HG03045 (cell line): ENCODE measurements at regions not wholly inside any gene's neighbourhood (a gene's known extent, or its start where the extent isn't known, plus 50 kb on each side); places are given as distances from the start of the nearest gene placed in this dataset.

ENCODE experiments used
- ATAC-seq: cut with Tn5 transposase; IDR thresholded peaks from one replicate; pipeline ENCODE4 v1.9.1; 2021; ENCODE audit warnings: mild to moderate bottlenecking, moderate library complexity; ENCODE audit not compliant: unreplicated experiment

DNA sequence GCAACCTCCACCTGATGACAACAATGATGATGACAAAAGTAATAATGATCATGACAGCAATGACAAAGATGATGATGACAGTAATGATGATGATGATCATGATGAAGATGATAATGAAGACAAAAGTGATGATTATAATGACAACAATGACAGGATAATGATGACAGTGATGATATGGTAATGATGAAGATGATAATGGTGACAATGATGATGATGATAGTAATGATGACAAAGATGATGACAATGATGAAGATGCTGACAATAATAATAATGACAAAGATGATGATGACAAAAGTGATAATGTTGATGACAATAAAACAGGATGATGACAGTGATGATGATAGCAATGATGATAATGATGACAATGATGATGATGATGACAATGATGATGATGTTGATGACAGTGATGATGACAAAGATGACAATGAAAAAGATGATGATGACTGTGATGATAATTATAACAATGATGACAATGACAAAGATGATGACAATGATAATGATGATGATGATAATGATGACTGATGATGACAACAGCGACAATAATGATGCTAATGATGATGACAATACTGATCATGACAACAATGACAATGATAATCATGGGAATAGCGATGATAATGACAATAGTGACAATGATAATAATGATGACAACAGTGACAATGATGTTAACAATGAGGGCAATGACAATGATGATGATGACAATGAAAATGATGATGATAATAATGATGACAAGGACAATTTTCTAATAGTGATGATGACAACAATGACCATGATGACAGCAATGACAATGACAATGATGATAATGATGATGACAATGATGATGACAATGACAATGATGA is 1106.5 kb upstream of the AUTS2 start:
- ATAC-seq, result no peak

DNA sequence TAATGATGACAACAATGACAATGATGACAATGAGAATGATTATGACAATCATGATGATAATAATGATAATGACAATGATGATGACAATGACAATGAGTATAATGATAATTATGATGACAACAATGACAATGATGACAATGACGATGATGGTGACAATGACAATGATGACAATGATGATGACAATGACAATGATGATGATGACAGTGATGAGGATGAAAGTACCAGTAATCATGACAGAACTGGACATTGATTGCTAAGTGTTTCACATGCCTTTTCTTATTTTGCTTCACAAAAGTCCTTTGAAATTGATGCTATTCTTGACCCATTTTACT is 1106.0 kb upstream of the AUTS2 start:
- ATAC-seq, result no peak

DNA sequence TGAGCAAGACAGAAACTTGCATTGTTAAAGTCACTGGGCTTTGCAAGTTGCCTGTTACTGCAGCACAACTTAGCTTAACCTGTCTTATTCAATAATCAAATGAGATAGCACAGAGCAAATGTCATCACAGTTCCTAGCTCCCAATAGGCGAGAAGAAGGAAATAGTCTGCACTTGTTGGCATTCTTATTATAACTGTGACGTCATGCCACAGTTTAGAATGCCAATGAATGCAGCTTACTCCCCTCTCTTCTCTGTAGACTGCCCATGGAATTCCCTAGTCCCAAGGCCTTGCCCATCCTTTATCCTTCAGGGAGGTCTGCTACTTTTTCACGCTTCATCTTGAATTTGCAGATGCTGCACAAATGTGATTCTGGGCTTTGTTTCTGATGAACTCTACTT is 1094.9 kb upstream of the AUTS2 start:
- ATAC-seq, result no peak

DNA sequence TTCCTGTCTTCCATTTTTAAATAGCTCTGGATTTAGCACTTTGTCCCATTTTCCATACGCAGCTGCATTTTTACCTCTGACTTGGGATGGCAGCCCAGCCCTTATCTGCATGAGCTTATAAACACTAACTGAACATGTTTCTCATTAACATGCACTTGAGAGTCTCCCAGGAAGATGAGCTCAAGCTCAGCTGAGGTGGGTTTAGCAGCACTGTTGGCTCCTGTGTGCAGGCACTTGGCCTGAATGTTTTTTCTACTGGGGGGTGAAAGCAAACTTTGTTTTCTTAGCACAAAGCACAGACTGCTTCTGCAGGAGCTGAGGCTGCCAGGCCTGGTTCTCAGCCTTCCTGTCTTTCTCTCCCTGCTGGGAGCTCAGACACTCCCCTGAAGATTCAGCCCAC is 1093.6 kb upstream of the AUTS2 start:
- ATAC-seq, result no peak

DNA sequence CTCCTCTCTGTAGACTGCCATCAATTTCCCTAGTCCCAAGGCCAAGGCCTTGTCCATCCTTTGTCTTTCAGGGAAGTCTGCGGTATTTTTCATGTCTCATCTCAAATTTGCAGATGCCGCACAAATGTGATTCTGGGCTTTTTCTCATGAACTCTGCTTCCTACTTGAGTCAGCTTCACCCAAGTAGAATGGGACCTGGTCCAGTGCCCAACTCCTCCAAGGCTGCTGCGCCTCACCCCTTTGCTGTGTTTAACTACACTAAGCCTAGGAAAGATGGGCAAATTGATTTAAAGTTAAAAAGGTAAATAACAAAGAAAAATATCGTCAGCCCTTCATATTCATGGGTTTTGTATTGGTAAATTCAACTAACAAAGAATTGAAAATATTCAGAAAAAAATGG is 1092.6 kb upstream of the AUTS2 start:
- ATAC-seq, result no peak

DNA sequence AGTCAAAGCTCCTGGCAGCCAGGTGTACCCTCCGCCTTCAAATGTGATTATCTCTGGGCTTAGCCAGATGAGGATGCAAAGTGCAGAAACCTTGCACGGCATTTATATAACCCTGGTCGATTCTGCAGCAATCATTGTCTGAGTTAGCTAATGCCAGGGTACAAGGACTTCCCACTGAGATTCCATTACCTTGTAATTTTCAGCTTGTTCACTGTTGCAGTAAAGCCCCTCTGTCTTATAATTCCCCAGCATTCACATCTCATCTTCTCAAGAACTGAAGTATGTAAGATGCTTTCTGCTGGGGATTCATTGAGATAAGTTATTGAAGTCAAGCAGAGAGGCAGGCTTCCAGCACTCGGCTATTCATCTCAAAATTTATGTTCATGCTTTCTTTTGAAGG is 1090.6 kb upstream of the AUTS2 start:
- ATAC-seq, result no peak

DNA sequence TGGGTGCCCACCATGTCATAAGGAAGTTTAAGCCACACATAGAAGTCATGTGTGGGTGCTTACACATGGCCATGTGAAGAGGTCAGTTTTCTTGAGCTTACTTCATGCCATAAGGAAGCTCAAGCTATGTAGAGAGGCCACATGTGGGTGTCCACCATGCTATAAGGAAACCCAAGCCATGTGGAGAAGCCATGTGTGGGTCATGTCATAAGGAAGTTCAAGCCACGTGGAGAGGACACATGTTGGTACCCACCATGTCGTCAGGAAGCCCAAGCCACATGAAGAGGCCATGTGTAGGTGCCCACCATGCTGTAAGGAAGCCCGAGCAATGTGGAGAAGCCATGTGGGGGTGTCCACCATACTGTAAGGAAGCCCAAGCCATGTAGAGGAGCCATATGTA is 1089.2 kb upstream of the AUTS2 start:
- ATAC-seq, result no peak

DNA sequence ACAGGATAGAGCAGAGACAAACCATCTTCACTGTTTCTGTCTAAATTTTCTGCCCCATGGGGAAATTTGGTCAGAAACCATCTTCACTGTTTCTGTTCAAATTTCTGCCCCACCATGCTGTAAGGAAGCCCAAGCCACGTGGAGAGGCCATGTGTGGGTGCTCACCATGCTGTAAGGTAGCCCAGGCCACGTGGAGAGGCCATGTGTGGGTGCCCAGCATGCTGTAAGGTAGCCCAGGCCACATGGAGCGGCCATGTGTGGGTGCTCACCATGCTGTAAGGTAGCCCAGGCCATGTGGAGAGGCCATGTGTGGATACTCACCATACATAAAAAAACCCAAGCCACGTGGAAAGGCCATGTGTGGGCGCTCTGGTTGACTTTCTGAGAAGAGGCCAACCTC is 1088.7 kb upstream of the AUTS2 start:
- no peak for ATAC-seq

DNA sequence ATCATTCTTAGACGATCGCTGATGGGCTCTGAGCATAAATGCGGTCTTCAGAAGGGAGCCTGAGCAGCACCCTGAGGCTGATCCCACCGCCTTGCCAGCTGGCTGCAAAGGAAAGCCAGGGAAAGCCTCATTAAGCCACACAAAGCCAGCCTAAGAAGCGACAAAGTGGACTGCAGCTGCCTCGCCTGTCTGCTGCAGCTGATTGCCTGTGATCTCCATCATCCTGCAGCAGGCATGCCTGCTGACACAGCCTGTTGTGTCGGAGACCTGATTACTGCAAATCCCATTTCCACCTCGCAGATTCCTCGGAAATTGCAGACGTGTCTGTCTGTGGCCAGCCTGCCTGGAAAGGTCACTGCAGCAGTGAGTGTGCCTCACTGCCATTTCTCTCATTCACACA is 1087.0 kb upstream of the AUTS2 start:
- no peak for ATAC-seq

DNA sequence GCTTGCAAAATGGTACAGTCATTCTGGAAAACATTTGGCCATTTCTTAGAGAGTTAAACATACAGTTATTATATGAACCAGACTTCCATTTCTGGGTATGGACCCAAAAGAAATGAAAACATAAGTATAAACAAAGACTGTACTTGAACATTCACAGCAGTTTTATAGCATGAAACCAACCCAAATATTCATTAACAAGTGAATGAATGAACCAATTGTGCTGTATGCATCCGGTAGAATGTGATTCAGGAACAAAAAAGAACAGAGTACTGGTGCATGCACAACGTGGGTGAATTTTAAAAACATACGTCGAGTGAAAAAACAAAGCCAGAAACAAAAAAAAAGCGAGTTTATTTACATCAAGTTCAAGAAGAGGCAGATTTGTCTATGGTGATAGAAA is 1085.8 kb upstream of the AUTS2 start:
- ATAC-seq, result no peak

DNA sequence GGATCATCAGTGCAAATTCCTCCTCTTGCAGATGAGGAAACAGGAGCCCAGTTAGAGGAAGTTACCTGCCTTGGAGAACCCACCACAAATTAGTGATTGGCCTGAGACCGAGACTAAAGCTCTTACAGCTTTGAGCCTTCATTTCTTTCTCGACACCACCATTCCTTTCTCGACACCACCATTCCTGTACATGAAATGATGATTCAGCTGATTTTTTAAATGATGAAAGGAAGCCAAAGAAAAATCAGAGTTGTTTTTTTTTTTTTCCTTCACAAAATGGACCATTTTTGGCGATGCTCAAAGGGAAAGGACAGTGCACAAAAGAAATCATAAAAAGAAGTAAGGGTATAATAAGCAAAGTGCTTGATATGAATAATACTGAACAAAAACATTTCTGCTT is 1080.2 kb upstream of the AUTS2 start:
- no peak for ATAC-seq

DNA sequence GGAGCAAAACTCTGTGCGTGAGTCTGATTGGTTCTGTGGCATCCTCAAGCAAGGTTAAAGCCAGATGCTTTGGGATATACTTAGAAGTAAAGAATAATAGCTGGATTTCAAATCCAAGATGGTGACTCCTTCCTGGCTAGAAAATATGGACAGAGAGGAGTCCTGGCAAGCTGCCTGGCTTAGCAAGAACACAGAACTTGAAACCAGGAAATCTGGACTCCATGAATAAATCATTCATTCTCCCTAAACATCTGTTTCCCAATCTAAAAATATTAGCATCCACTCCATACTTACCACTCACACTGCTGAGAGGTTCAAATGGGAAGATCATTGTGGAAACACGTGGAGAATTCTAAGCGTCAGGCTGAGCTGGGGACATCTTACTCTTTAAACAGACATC is 1074.1 kb upstream of the AUTS2 start:
- no peak for ATAC-seq

DNA sequence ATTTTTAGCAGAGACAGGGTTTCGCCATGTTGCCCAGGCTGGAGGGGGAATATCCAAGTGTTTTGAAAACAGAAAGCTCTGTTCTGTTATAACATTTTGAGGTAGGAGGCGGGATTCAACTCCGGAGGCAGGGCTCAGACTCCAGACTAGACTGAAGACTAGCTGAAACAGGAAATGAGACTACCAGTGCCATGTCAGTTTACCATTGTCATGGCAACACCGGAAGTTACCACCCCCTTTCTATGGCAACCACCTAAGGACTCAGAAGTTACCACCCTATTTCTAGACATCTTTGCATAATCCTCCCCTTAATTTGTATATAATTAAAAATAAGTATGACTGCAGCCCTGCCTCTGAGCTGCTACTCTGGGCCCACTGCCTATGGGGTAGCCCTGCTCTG is 1069.1 kb upstream of the AUTS2 start:
- ATAC-seq, result no peak

DNA sequence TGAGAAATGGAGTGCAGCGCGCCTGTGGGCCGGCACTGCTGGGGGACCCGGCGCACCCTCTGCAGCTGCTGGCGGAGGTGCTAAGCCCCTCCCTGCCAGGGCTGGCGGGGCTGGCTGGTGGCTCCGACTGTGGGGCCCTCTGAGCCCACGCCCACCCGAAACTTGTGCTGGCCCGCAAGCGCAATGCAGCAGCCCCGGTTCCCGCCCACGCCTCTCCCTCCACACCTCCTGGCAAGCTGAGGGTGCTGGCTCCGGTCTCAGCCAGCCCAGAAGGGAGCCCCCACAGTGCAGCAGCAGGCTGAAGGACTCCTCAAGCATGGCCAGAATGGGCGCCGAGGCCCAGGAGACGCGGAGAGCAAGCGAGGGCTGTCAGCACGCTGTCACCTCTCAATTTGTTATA is 1063.0 kb upstream of the AUTS2 start:
- no peak for ATAC-seq

DNA sequence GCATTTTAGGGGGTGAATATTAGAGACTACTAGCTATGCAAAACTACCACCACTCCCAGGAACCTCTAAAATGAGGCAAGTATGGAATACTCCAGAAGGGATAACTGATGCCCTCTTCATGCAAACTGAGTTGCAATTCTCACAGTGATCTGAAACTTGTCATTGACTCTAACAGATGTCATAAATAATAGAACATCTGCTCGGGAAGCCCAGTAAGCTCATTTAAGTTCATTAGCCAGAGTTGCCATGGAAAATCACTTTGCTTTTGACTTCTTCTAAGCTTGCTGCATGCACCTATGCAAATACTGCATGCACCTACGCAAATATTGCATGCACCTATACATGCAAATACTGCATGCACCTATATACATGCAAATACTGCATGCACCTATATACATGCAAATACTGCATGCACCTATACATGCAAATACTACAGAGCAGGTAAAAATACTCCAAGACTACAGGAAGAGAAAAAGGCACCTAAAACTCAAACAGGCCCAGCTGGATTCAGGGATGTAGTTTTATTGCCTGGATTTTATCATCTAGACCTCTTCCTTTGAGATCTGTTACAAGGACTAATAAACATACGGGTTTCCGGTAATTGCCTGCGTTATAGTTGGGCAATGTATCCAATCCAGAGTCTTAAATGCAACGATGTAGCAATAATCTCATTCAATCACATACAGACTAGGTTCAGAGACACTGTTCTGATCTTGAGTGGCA is 1061.1 kb upstream of the AUTS2 start:
- ATAC-seq, result no peak

DNA sequence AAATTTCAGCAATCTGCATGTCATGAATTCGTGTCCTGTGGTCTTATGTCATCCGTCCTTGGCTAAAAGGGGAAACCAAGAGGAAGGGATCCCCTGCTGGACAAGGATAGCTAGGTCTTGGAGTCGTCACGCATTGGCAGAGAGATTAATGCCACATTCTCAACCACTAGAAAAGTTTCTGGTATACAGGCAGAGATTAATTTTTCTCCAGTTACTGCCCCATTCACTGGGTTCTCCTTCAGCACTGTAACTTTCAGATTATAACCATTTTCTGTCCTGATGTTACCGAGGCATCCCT is 1060.6 kb upstream of the AUTS2 start:
- ATAC-seq, result no peak

DNA sequence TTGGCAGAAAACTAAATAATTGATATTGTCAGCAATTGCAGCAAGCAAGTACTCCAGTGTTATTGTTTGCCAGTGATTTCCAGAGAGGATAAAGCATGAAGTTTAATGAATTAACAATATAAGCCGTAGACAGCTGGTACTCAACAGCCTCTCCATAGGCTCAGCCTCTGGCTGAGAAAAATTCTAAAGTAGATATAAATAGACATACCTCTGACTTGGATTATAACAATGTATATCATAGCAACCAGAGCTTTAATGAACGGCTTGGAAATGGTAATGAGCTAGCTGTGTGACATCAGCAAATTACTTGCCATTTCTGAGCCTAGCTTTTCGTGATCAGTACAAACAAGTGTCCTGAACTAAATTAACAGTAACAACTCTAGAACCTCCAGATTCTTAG is 1055.4 kb upstream of the AUTS2 start:
- ATAC-seq, result no peak

DNA sequence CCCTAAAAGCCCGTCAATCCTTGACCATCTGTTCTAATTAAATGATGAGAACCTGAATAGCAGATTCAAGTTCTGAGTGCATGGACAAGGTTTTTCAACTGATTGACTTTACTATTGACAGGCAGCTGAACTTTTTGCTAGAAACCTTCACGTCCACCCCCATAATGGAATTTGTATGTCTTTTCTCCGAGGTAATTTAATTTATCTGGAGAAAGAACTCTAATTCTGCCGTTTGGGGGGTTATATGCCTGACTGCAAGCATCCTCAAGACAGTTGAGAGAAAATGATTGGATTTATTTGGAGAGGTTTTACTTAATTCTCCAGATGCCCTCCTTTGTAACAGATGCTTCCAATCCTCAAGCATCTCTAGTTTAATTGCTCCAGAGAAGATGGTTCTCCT is 1053.4 kb upstream of the AUTS2 start:
- ATAC-seq, result no peak

DNA sequence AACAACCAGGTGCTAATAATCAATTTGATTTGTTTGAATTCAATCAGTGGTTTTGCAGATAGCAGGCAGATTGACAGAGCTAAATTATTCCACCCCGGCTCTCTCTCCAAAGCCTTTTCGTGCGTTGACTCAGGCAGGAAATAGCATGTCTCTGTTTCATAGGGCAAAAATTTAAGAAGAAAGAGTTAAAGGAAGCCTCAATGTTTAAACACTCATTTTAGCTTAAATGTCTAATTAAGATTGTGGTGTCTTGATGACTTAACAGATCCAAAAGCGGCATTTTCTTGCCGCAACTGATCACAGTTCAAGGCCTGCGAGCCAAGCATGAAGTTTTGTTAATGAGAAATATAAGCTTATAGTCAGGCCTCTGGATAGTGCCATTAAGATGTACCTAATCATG is 1051.1 kb upstream of the AUTS2 start:
- ATAC-seq, result no peak

DNA sequence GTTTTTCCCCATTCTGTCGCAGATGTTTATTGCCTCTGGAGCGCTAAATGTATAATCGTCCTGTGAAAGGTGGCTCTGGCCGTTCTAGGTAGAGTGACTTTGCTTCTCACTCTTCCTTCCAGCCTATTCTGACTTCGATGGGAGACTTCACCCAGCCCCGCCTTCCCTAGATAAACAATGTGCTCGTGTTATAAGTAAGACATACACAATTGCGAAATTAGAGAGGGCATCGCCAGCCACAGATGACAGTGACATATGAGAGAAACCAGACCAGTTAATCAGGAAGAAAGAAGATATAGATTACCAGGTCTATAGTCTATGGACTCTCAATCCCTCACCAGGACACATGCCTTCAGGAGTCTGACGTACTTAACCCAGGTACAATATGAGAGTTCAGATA is 1050.5 kb upstream of the AUTS2 start:
- ATAC-seq, result no peak

DNA sequence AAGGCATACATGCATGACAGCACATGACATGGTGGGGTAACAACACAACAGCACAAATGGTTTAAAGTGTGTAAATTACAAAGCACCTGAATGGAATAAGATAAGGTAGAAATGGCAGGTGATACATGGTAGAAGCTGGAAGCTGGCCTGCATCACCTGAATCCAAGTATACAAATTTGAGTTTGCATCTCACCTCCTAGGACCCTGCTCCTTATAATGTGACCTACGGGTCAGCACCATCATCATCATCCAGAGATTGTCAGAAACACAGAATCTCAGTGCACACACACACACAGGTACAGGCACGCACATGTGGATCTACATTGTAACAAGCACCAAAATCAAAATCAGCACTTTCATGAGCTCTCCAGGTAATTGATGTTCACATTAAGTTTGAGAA is 1048.2 kb upstream of the AUTS2 start:
- no peak for ATAC-seq

DNA sequence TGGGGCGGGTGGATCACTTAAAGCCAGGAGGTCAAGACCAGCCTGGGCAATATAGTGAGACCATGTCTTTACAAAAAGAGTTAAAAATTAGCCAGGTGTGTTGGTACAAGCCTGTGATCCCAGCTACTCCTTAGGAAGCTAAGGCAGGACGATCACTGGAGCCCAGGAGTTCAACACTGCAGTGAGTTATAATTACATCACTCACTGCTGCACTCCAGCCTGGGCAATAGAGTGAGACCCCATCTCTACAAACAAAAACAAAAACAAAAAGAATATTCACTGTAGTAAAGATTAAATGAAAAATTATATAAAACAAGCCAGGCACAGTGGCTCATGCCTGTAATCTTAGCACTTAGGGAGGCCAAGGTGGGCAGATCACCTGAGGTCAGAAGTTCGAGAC is 1047.6 kb upstream of the AUTS2 start:
- ATAC-seq, result no peak

DNA sequence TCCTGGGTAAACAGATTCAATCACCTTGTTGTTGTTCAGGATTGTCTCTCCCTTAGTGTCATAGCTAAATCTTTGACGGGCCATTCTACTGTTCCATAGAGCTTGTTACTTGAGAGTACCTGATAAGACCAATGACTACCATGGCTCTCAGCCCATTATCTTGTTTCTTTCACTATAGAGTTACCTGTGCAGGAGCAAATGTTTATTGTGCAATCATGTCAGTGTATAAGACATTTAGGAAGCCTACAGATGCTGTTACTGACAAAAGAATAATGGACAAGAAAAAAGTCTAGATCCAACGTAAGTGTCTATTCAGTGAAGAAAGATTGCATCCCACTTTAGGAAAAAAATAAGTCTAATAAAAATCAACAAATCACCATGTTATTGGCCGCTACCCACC is 1041.7 kb upstream of the AUTS2 start:
- ATAC-seq, result no peak
